Transverse colon (tissue), 4 donors: ENCODE measurements at regions not wholly inside any gene's neighbourhood (a gene's known extent, or its start where the extent isn't known, plus 50 kb on each side); places are given as distances from the start of the nearest gene placed in this dataset.

Source experiments
- EP300 ChIP-seq: sonication (generic); formaldehyde crosslinking; IDR thresholded peaks from one replicate; pipeline ENCODE4 v1.6.1; 2017; ENCODE audit warnings: antibody characterized with exemption, low read depth
- POLR2A ChIP-seq: fragments of 450-650 bp; IDR thresholded peaks from one replicate; pipeline ENCODE4 v1.6.1; 2016; ENCODE audit warnings: antibody characterized with exemption, mild to moderate bottlenecking, moderate library complexity
- POLR2AphosphoS5 ChIP-seq, 3 donors: sonication (generic); formaldehyde crosslinking; IDR thresholded peaks; one replicate each; pipeline ENCODE4 v1.6.1; 2016; ENCODE audit warnings: antibody characterized with exemption in 3 of 3
- TF ChIP-seq, protein P1 (sequence below), 5 experiments: fragments of 200-600 bp in 3 of 5; fragments of 450-650 bp in 2 of 5; sonication (generic) in 3 of 5; IDR thresholded peaks; 1 replicate in 2 of 5; 2 replicates in 3 of 5; pipeline ENCODE4 v1.5.1; 2016 to 2017; ENCODE audit warnings: antibody characterized with exemption in 5 of 5, inconsistent platforms in 3 of 5, mild to moderate bottlenecking in 2 of 5, moderate library complexity in 1 of 5

DNA sequence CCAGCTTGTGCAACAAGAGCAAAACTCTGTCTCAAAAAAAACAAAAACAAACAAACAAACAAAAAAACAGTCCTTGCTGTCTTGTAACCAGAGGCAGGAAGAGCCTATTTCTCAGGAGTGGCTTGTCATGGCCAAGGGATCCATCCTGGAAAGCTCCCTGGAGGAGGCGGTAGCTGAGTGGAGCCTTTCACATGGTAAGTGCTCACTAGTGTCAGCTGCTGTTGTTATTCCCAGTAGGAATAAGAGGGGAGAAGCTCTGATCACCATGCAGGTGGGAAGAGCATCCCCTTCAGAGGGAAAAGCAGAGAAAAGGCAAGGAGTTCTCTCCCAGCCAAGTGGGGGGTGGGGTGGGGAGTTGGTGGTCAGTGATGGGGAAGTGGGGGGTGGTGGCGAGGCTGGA lies 54.6 kb upstream of the WNT7B start:
- TF ChIP-seq POLR2A = no peak
- TF ChIP-seq, protein P1, sequence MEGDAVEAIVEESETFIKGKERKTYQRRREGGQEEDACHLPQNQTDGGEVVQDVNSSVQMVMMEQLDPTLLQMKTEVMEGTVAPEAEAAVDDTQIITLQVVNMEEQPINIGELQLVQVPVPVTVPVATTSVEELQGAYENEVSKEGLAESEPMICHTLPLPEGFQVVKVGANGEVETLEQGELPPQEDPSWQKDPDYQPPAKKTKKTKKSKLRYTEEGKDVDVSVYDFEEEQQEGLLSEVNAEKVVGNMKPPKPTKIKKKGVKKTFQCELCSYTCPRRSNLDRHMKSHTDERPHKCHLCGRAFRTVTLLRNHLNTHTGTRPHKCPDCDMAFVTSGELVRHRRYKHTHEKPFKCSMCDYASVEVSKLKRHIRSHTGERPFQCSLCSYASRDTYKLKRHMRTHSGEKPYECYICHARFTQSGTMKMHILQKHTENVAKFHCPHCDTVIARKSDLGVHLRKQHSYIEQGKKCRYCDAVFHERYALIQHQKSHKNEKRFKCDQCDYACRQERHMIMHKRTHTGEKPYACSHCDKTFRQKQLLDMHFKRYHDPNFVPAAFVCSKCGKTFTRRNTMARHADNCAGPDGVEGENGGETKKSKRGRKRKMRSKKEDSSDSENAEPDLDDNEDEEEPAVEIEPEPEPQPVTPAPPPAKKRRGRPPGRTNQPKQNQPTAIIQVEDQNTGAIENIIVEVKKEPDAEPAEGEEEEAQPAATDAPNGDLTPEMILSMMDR (IDR thresholded peaks at IDR 0.05) = no peak
- TF ChIP-seq POLR2AphosphoS5 (IDR thresholded peaks at IDR 0.05) = no peak
- TF ChIP-seq EP300 = no peak
